NCI-H774 (cell line): ENCODE measurements at regions not wholly inside any gene's neighbourhood (a gene's known extent, or its start where the extent isn't known, plus 50 kb on each side); places are given as distances from the start of the nearest gene placed in this dataset.
"Not testable (repeated sequence)": the region's sequence is repeated elsewhere in the genome, so short reads cannot be mapped to it uniquely, and the experiment has no call there.

Source experiments
- DNase-seq: peaks from one replicate; lab custom pipeline; 2025; lab: John Stamatoyannopoulos, UW

- peak; percentile 9 for DNase-seq
Measured at GRCh38 chr10:42690449-42691360, 52.3 kb upstream of the ZNF33B start.

- peak; percentile 88 for DNase-seq
Measured at GRCh38 chr10:42691361-42692120, 53.2 kb upstream of the ZNF33B start.

GRCh38 chr10:42697926-42698325 lies 59.6 kb upstream of the ZNF33B start:
- no peak for DNase-seq

GRCh38 chr10:42707234-42707633 lies 68.9 kb upstream of the ZNF33B start:
- no peak for DNase-seq

GRCh38 chr10:42719339-42719738 lies 63.3 kb upstream of the BMS1 start:
- DNase-seq, result not testable (repeated sequence)

- no peak for DNase-seq
Measured at GRCh38 chr10:42722575-42722974, 60.0 kb upstream of the BMS1 start.

- DNase-seq, result not testable (repeated sequence)
Measured at GRCh38 chr10:42723549-42723948, 59.0 kb upstream of the BMS1 start.

GRCh38 chr10:42724660-42725059 lies 57.9 kb upstream of the BMS1 start:
- not testable (repeated sequence) for DNase-seq

- DNase-seq, result no peak
Measured at GRCh38 chr10:42732266-42732665, 50.3 kb upstream of the BMS1 start.
